ENCODE measurements at regions not wholly inside any gene's neighbourhood (a gene's known extent, or its start where the extent isn't known, plus 50 kb on each side); places are given as distances from the start of the nearest gene placed in this dataset.
"Not testable (repeated sequence)": the region's sequence is repeated elsewhere in the genome, so short reads cannot be mapped to it uniquely, and the experiment has no call there.

DNA sequence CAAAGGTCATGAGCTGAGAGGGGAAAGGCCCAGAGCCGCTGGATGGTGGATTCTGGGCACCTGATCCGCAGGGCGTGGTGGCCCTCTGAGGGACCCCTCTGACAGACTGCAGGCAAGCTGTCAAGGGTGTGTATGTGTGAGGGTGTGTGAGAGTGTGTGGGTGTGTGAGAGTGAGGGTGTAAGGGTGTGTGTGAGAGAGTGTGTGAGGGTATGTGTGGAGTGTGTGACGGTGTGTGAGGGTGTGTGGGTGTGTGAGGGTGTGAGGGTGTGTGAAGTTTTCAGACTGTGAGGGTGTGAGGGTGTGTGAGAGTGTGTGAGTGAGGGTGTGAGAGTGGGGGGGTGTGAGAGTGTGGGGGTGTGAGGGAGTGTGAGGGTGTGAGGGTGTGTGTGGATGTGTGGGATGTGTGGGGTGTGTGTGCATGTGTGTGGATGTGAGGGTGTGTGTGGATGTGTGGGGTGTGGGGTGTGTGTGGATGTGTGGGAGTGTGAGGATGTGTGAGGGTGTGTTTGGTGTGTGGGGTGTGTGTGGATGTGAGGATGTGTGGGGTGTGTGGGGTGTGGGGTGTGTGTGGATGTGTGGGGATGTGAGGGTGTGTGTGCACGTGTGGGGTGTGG, 156.7 kb downstream of the TMEM121 start:
- Mint-ChIP-seq H3K27ac (no peak overlapping the region), H3K4me3 (no peak overlapping the region), H3K9me3 (no peaks in the 10 kb centered on the region), H3K4me1 (ENCODE audit: low read depth) (no peaks in the 10 kb centered on the region), H3K36me3 (ENCODE audit: low read depth) (no peaks in the 10 kb centered on the region), H3K27me3 (no peaks in the 10 kb centered on the region)
- H3K27ac ChIP-seq (ENCODE audit: low read depth in 1 of 2, low read length in 2 of 2), result no peak overlapping the region
- no peak for ATAC-seq (ENCODE audit: poor library complexity)
- intact Hi-C loops (cut with DNase I, micrococcal nuclease), result loop anchor here in 1 of 2 experiments (2.0 kb wide), 1 partner anchor 324 kb away; no protein-coding TSS in a partner anchor
- no peaks in the 10 kb centered on the region for H3K36me3 ChIP-seq (ENCODE audit: insufficient read depth, low read length)
- no peaks in the 10 kb centered on the region for H3K27me3 ChIP-seq (ENCODE audit: control insufficient read depth in 1 of 2, insufficient read depth in 2 of 2, low read length in 2 of 2)
- POLR2A ChIA-PET, result no interaction called here
- H3K9me3 ChIP-seq (ENCODE audit: control insufficient read depth in 1 of 2, insufficient read depth in 1 of 2, low read length in 2 of 2), result no peaks in the 10 kb centered on the region
- no peak overlapping the region for H3K4me3 ChIP-seq (ENCODE audit: low read length)
- TF ChIP-seq, protein P1, sequence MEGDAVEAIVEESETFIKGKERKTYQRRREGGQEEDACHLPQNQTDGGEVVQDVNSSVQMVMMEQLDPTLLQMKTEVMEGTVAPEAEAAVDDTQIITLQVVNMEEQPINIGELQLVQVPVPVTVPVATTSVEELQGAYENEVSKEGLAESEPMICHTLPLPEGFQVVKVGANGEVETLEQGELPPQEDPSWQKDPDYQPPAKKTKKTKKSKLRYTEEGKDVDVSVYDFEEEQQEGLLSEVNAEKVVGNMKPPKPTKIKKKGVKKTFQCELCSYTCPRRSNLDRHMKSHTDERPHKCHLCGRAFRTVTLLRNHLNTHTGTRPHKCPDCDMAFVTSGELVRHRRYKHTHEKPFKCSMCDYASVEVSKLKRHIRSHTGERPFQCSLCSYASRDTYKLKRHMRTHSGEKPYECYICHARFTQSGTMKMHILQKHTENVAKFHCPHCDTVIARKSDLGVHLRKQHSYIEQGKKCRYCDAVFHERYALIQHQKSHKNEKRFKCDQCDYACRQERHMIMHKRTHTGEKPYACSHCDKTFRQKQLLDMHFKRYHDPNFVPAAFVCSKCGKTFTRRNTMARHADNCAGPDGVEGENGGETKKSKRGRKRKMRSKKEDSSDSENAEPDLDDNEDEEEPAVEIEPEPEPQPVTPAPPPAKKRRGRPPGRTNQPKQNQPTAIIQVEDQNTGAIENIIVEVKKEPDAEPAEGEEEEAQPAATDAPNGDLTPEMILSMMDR (IDR thresholded peaks at IDR 0.05), result no peak
- CTCF ChIA-PET, result no interaction called here
- DNase-seq, result no peak
- H3K4me1 ChIP-seq (ENCODE audit: insufficient read depth, low read length), result peaks cover 8% of the 10 kb centered on the region

DNA sequence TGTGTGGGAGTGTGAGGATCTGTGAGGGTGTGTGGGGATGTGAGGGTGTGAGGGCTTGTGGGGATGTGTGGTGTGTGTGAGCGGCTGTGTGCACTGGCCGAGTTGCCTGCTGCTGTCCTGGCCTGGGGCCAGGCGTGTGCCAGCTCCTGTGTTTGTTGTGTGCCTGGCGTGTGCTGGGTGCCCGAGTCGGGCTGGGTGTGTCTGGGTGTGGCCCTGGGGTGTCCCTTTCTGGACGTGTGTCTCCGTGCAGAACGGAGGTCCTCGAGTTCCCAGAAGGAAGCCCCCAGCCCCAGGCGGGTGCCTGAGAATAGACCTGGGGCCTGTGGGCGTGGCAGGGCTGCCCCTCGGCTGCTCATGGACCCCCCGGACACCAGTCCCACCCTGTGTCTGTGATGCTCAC, 157.7 kb downstream of the TMEM121 start:
- H3K27ac ChIP-seq (ENCODE audit: low read depth in 1 of 2, low read length in 2 of 2); intact Hi-C loops (cut with DNase I, micrococcal nuclease); H3K4me3 ChIP-seq (ENCODE audit: low read length); H3K9me3 ChIP-seq (ENCODE audit: control insufficient read depth in 1 of 2, insufficient read depth in 1 of 2, low read length in 2 of 2); H3K9me3 Mint-ChIP-seq; POLR2A ChIA-PET; H3K27me3 Mint-ChIP-seq; H3K4me1 Mint-ChIP-seq (ENCODE audit: low read depth); ATAC-seq (ENCODE audit: poor library complexity); H3K36me3 ChIP-seq (ENCODE audit: insufficient read depth, low read length); H3K4me3 Mint-ChIP-seq; H3K36me3 Mint-ChIP-seq (ENCODE audit: low read depth); H3K27me3 ChIP-seq (ENCODE audit: control insufficient read depth in 1 of 2, insufficient read depth in 2 of 2, low read length in 2 of 2); H3K27ac Mint-ChIP-seq; CTCF ChIA-PET; H3K4me1 ChIP-seq (ENCODE audit: insufficient read depth, low read length); DNase-seq: not testable (repeated sequence)

DNA sequence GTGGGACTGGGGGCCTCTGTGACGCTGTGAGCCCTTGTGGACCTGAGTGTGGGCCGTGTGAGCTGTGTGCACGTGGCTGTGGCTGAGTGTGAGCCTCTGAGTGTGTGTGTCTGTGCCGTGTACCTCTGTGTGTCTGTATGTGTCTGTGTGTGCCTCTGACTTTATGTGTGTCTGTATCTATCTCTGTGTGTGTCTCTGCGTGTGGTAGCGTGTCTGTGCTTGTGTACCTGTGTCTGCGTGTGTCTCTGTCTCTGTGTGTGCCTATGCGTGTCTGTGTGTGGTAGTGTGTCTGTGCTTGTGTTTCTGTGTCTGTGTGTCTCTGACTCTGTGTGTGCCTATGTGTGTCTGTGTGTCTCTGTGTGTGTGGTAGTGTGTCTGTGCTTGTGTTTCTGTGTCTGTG, 158.2 kb downstream of the TMEM121 start:
- H3K27me3 ChIP-seq (ENCODE audit: control insufficient read depth in 1 of 2, insufficient read depth in 2 of 2, low read length in 2 of 2); CTCF ChIA-PET; H3K4me3 ChIP-seq (ENCODE audit: low read length); H3K36me3 ChIP-seq (ENCODE audit: insufficient read depth, low read length); H3K4me1 Mint-ChIP-seq (ENCODE audit: low read depth); intact Hi-C loops (cut with DNase I, micrococcal nuclease); H3K4me1 ChIP-seq (ENCODE audit: insufficient read depth, low read length); H3K9me3 ChIP-seq (ENCODE audit: control insufficient read depth in 1 of 2, insufficient read depth in 1 of 2, low read length in 2 of 2); H3K27ac ChIP-seq (ENCODE audit: low read depth in 1 of 2, low read length in 2 of 2); DNase-seq; ATAC-seq (ENCODE audit: poor library complexity); H3K27me3 Mint-ChIP-seq; H3K4me3 Mint-ChIP-seq; POLR2A ChIA-PET; H3K27ac Mint-ChIP-seq; H3K9me3 Mint-ChIP-seq; H3K36me3 Mint-ChIP-seq (ENCODE audit: low read depth): not testable (repeated sequence)

DNA sequence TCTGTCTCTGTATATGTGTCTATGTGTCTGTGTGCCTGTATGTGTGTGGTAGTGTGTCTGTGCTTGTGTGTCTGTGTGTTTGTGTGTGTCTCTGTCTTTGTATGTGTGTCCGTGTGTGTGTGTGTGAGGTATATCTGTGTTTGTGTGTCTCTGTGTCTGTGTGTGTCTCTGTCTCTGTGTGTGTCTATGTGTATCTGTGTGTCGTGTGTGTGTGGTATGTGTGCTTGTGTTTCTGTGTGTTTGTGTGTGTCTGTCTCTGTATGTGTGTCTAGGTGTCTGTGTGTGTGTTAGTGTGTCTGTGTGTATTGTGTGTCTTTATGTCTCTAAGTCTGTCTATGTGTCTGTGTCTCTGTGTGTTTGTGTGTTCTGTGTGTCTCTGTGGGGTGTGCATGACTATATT, 158.6 kb downstream of the TMEM121 start:
- DNase-seq (no peak), ATAC-seq (ENCODE audit: poor library complexity) (no peak)
- ChIA-PET POLR2A (no interaction called here), CTCF (no interaction called here)
- Histone ChIP-seq H3K27me3 (ENCODE audit: control insufficient read depth in 1 of 2, insufficient read depth in 2 of 2, low read length in 2 of 2) (no peaks in the 10 kb centered on the region), H3K27ac (ENCODE audit: low read depth in 1 of 2, low read length in 2 of 2) (no peak overlapping the region), H3K4me3 (ENCODE audit: low read length) (no peak overlapping the region), H3K9me3 (ENCODE audit: control insufficient read depth in 1 of 2, insufficient read depth in 1 of 2, low read length in 2 of 2) (no peaks in the 10 kb centered on the region), H3K36me3 (ENCODE audit: insufficient read depth, low read length) (no peaks in the 10 kb centered on the region), H3K4me1 (ENCODE audit: insufficient read depth, low read length) (no peaks in the 10 kb centered on the region)
- no peak overlapping the region for H3K27ac Mint-ChIP-seq
- no peaks in the 10 kb centered on the region for H3K4me1 Mint-ChIP-seq (ENCODE audit: low read depth)
- H3K9me3 Mint-ChIP-seq, result no peaks in the 10 kb centered on the region
- TF ChIP-seq, protein P1 (IDR thresholded peaks at IDR 0.05), result no peak
- intact Hi-C loops (cut with DNase I, micrococcal nuclease), result no loop called here
- H3K4me3 Mint-ChIP-seq, result no peak overlapping the region
- no peaks in the 10 kb centered on the region for H3K27me3 Mint-ChIP-seq
- H3K36me3 Mint-ChIP-seq (ENCODE audit: low read depth), result no peaks in the 10 kb centered on the region

DNA sequence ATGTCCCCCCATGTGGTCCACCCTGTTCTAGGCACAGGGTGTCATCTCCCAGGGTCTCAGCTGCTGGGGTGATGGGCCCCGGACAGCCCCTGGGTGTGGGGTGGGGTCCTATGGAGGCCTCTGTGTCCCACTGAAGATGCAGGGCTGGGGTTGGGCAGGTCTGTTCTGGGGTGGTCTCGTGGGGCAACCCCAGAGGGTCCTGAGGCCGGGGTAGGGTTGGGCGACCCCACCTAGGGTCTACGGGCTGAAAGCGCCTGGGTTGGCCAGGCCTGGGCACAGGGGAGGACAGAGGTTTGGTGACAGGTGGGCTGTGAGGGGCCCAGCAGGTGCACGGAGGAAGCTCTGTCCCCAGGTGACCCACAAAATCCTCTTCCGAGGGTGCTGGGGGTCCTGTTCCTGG, 159.2 kb downstream of the TMEM121 start:
- H3K4me1 Mint-ChIP-seq (ENCODE audit: low read depth); H3K36me3 Mint-ChIP-seq (ENCODE audit: low read depth); H3K4me3 Mint-ChIP-seq; intact Hi-C loops (cut with DNase I, micrococcal nuclease); H3K9me3 Mint-ChIP-seq; H3K27me3 ChIP-seq (ENCODE audit: control insufficient read depth in 1 of 2, insufficient read depth in 2 of 2, low read length in 2 of 2); DNase-seq; H3K27me3 Mint-ChIP-seq; H3K27ac Mint-ChIP-seq; ATAC-seq (ENCODE audit: poor library complexity); H3K4me1 ChIP-seq (ENCODE audit: insufficient read depth, low read length); H3K36me3 ChIP-seq (ENCODE audit: insufficient read depth, low read length); H3K27ac ChIP-seq (ENCODE audit: low read depth in 1 of 2, low read length in 2 of 2); POLR2A ChIA-PET; H3K4me3 ChIP-seq (ENCODE audit: low read length); H3K9me3 ChIP-seq (ENCODE audit: control insufficient read depth in 1 of 2, insufficient read depth in 1 of 2, low read length in 2 of 2); CTCF ChIA-PET: not testable (repeated sequence)

DNA sequence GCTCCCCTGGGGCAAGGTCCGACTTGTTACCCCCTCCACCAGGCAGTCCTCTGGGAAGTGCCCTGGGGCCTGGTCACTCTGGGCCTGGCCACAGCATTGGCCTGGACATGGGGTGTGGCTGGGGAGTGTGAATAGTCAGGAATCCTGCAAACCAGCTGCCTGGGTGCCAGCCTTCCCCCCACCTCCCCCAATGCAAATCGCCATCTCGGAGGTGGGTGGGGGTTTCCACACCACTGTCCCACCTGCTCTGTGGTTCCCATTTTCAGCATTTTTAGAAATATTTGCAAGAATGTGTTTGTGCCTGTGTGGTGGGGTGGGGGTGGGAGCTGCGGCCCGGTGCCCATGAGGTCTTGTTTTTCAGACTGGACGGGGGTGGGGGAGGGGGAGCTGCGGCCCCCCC, 159.7 kb downstream of the TMEM121 start:
- H3K4me3 Mint-ChIP-seq; H3K4me1 Mint-ChIP-seq (ENCODE audit: low read depth); H3K27ac Mint-ChIP-seq; H3K27me3 Mint-ChIP-seq; H3K27me3 ChIP-seq (ENCODE audit: control insufficient read depth in 1 of 2, insufficient read depth in 2 of 2, low read length in 2 of 2); H3K27ac ChIP-seq (ENCODE audit: low read depth in 1 of 2, low read length in 2 of 2); H3K36me3 Mint-ChIP-seq (ENCODE audit: low read depth); H3K9me3 ChIP-seq (ENCODE audit: control insufficient read depth in 1 of 2, insufficient read depth in 1 of 2, low read length in 2 of 2); DNase-seq; H3K4me3 ChIP-seq (ENCODE audit: low read length); ATAC-seq (ENCODE audit: poor library complexity); POLR2A ChIA-PET; H3K36me3 ChIP-seq (ENCODE audit: insufficient read depth, low read length); H3K4me1 ChIP-seq (ENCODE audit: insufficient read depth, low read length); intact Hi-C loops (cut with DNase I, micrococcal nuclease); CTCF ChIA-PET; H3K9me3 Mint-ChIP-seq: not testable (repeated sequence)

Measured in CD4-positive, alpha-beta T cell (primary cell).